HG03460 (cell line): ENCODE measurements at regions not wholly inside any gene's neighbourhood (a gene's known extent, or its start where the extent isn't known, plus 50 kb on each side); places are given as distances from the start of the nearest gene placed in this dataset.

Experiments
- ATAC-seq: cut with Tn5 transposase; IDR thresholded peaks from one replicate; pipeline ENCODE4 v1.9.1; 2021; ENCODE audit not compliant: unreplicated experiment

DNA sequence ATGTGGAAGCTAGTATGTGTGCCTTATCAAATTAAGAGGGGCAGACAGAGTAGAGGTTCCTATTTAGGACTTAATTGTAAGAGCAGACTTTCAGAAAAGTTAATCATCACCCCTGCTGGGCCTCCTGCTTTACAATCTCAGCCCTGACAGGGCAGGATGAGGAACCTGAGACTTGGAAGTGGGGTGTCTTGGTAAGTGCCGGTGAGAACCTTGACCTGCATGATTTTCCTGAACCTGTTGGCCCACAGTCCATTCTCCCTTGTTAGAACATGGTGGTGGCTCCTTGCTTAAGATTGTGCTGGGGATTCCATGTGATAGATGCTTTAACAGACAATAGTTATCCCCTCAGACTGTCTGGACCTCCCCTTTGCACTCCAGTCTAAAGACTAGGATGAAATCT, 141.7 kb upstream of the TMEM72 start:
- no peak for ATAC-seq

GRCh38 chr10:44771233-44771995, 139.7 kb upstream of the TMEM72 start:
- ATAC-seq: no peak

DNA sequence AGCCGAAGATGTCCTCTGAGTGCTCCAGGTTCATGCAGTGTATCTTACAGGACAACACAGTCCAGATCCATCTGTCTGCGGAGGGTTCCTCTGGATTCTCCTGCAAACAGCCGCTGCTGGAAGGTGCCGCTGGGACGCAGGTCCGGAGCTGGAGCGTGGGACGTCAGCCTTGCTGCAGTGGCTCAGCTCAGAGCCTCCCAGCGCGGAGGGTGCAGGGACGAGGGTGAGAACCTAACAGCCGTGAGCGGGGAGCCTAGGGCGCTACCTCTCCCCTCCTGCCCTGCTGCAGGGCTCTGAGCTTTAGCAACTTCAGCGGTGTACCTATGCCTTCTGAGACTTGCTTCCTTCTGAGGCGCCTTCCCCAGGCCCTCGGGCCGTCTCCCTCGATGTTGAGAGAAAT, 137.6 kb upstream of the TMEM72 start:
- no peak for ATAC-seq

GRCh38 chr10:44774676-44775401, 136.3 kb upstream of the TMEM72 start:
- no peak for ATAC-seq

GRCh38 chr10:44775402-44775741, 135.8 kb upstream of the TMEM72 start:
- ATAC-seq: no peak

DNA sequence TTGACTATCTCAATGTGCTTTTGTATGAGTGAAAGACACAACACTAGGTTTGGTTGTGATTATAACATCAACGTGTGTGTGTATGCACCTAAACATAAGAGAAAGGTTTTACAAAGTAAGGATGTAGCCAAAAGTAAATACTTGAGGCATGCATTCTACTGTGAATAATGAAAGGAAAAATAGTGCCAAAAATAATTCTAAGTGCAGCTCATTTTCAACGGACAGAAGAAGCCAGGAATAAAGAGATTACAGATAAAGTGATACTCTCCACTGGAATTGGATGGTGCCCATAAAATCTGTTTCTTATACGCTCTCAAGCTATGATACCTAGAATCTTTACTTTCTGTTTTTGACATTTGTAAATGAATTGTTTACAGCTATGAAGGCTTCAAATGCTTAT, 135.0 kb upstream of the TMEM72 start:
- ATAC-seq: no peak

GRCh38 chr10:44779511-44779910, 131.6 kb upstream of the TMEM72 start:
- ATAC-seq: no peak

DNA sequence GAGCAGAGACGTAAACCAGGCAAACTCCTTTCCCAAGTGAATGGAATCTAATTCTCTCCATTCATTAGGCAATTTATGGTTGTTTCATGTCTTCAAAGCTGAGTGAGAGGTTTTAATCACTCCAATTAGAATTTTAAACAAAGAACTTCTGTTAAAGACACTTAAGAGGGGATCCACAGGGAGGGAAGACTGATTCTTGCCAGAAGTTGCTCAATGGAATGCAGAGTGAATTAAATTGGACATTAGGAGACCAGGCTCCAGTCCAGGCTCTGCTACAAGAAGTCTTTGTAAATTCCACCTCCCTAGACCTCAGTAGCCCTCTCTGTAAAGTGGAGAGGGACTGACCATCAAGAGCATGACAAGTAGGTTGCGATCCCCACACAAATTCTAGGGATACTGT, 130.7 kb upstream of the TMEM72 start:
- no peak for ATAC-seq

DNA sequence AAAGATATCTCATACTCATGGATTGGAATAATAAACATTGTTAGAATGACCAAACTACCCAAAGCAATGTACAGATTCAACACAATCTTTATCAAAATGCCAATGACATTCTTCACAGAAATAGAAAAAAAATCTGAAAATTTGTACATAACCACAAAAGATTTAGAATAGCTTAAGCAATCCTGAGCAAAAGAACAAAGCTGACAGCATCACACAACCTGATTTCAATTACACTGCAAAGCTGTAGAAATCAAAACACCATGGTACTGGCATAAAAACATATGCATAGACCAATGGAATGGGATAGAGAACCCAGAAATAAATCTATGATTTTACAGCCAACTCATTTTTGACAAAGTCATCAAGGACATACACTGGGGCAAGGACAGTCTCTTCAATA, 130.0 kb upstream of the TMEM72 start:
- no peak for ATAC-seq

GRCh38 chr10:44786286-44786850, 124.8 kb upstream of the TMEM72 start:
- ATAC-seq: no peak

DNA sequence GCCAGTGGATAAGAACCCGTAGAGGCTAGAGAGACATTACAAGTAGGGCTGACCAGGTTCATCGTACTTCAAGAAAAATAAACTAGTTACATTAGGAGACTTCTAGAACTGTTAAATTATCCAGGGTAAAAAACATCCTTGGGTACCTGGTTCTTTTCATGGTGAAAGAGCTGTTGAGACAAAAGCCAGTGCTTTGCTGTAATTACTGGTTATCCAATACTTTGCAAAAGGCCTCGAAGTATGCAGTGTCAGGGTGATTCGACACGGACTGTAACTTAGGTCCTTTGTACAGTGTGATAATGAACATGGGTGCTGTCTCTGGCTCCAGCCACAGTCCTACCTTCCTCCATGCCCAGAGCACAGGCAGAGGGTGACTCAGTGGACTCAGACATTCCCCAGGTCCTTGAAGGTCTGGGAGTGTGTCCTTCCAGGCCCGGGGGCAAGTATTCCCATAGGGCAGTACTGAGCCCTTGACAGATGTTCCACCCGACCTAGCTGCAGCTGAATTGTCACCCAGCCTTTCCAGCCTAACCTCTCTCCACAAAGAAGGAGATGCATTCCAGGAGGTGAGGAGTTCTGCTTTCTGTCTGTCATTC, 123.6 kb upstream of the TMEM72 start:
- ATAC-seq: no peak

DNA sequence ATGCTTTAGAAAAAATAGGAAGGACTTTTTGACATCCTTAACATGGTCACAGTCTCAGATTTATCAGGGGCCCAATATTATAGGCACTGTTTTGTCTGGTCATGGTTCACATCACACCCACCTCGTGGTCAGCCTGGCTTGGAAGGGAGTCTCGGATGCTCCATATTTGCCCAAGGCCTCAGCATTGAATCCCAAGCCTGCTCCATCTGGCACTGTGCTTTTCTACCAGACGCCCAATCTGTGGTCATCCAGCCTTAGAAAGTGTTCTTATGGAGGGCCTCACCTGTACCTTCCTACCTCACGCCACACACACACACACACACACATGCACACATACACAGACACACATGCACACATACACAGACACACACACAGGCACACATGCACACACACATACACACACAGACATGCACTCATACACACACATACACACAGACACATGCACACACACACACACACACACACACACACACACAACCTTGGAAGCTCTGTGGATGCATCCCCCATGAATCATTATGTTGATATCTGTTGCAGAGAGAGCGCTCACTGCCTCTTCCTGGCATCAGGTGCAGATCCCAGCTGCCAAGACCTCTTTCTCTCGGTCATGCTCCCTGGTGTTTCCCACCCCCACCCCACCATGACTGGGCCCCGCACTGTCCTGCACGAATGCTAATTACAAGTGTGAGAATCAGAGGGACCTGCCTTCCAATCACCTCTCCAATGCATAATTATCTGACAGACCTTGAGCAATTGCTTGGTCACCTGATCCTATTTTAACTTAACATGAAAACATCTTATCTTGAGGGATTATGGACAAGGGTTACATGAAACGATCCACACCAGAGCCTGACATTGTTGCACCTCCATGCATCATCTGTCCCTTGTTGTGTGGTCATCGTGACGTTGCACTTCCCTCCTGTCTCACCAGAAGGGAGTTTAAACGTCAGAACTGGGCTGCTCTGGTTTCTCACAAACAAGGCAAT, 122.7 kb upstream of the TMEM72 start:
- no peak for ATAC-seq

DNA sequence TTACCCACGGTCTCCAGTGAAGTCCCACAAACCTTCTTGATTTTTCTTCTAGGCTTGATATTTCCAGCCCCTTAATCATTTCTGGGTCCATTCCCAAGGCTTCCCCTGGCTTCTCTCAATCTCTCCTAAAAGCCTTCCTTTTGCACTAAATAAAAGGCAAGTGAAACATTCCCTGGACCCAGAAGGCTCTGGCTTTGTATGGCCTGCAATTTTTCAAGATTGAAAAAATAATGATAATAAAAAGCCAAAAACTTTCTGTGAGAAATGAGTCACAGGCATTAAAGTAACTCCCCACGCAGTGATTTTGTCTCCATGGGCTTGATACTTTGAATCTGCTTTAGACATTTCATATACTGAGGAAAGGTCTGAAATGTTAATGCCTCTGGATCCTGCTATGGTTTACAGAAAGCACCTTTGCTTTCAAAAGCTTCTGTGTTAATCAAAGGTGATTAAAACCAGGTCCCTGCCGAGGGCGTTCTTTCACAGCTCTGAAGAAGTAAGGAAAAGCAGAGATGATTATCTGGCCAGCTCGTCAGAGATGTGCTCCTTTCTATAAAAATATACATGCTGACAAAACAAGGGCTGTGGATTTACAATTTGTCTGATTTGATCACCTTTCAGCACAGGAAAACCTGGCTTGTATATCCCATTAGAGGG, 118.9 kb upstream of the TMEM72 start:
- ATAC-seq: no peak

GRCh38 chr10:44799966-44800365, 111.2 kb upstream of the TMEM72 start:
- ATAC-seq: no peak

- ATAC-seq: no peak
These were observed 109.5 kb upstream of the TMEM72 start for GRCh38 chr10:44801383-44802327.

DNA sequence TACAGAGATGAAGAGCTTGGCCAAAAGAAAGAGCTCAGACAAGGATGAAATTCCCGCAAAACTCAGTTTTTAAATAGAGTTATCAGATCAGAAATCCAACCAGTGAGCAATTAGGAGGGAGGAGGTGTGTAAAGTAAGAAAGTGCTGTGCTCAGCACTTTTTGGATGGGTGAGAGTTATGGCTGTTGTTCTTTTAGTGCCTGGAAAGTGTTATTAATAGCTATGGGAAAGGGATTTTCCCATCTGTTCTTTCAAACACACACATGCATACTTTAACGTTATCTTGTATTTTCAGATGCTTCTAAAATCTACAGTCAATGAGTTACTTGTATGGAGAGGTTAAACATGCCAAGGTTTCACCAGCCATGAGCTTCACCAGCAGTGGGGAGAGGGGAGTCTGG, 107.3 kb upstream of the TMEM72 start:
- no peak for ATAC-seq

GRCh38 chr10:44804661-44805060, 106.5 kb upstream of the TMEM72 start:
- no peak for ATAC-seq

DNA sequence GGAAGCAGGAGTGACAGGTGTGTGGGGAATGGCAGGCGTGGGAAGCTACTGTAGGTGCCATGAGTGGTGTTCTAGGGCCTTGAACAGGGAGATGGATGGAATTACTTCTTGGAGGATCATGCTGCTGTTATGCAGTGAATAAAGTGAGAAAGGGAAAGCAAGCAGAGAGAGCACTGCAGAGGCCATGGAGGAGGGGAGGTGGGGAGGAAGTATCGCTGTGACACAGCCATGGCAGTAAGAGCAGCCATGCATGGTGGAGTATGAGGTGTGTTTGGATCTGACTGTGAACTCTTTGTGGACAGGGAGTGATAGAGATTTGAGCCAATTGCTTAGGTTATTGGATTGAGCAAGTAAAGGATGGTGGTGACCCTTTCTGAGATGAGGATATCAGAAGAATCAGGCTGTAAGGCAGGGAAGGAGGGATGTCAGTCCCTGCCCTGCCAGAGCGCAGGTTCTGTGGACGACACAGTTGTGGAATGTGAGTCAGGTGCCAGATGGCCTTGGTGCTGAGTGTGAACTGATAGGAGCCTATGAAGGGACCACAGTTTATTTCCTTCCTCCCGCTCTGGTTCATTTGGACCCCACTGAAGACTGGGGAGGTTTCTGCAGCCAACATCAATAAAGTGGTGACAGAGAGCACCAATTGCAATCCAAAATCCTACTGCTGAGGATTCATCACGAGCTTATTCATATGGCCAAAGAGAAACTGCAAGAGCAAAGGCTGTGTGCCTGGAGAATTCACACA, 105.5 kb upstream of the TMEM72 start:
- no peak for ATAC-seq

GRCh38 chr10:44806950-44807349, 104.2 kb upstream of the TMEM72 start:
- no peak for ATAC-seq
